ENCODE measurements at regions not wholly inside any gene's neighbourhood (a gene's known extent, or its start where the extent isn't known, plus 50 kb on each side); places are given as distances from the start of the nearest gene placed in this dataset.

- Histone ChIP-seq H3K27me3 (replicated peaks in 1 of 4; ENCODE audit: control insufficient read depth in 3 of 4, extremely low read depth in 1 of 4, insufficient read depth in 3 of 4, low read length in 3 of 4) (no peaks in the 10 kb centered on the region), H3K4me1 (replicated peaks in 1 of 4; ENCODE audit: control insufficient read depth in 3 of 4, insufficient read depth in 4 of 4, low read length in 3 of 4) (no peaks in the 10 kb centered on the region), H3K23me2 (ENCODE audit: low read depth, low read length) (no peaks in the 10 kb centered on the region), H3K4me3 (ENCODE audit: extremely low read depth in 1 of 4, insufficient read depth in 2 of 4, low read depth in 3 of 4, low read length in 4 of 4) (no peak overlapping the region), H4K8ac (ENCODE audit: extremely low read depth, insufficient read depth, low read length) (no peak overlapping the region), H2BK15ac (ENCODE audit: low read length) (no peak overlapping the region), H4K91ac (replicated peaks; ENCODE audit: insufficient read length, low read length) (no peak overlapping the region), H3K56ac (replicated peaks; ENCODE audit: insufficient read length, low read depth, low read length) (no peak overlapping the region), H4K20me1 (replicated peaks in 1 of 2; ENCODE audit: control insufficient read depth in 1 of 2, insufficient read depth in 2 of 2, low read length in 2 of 2) (no peaks in the 10 kb centered on the region), H3K36me3 (ENCODE audit: control insufficient read depth in 2 of 4, insufficient read depth in 4 of 4, low read length in 3 of 4) (no peaks in the 10 kb centered on the region), H2BK120ac (replicated peaks; ENCODE audit: low read depth, low read length) (no peak overlapping the region), H2AFZ (ENCODE audit: low read length) (no peak overlapping the region), H3K18ac (ENCODE audit: extremely low read depth, low read length) (no peak overlapping the region), H2BK12ac (ENCODE audit: low read depth, low read length) (no peak overlapping the region), H3K14ac (ENCODE audit: insufficient read length) (no peak overlapping the region), H3K9ac (replicated peaks in 1 of 4; ENCODE audit: extremely low read depth in 1 of 4, low read depth in 3 of 4, low read length in 3 of 4) (no peak overlapping the region), H3K4ac (replicated peaks; ENCODE audit: insufficient read length, low read depth, low read length) (no peak overlapping the region), H4K5ac (ENCODE audit: insufficient read length, low read depth, low read length) (no peak overlapping the region), H3K79me2 (ENCODE audit: control insufficient read depth in 1 of 2, insufficient read depth in 2 of 2, low read length in 2 of 2) (no peaks in the 10 kb centered on the region), H3K4me2 (ENCODE audit: insufficient read depth in 1 of 2, low read depth in 2 of 2, low read length in 2 of 2) (no peak overlapping the region), H3K23ac (ENCODE audit: insufficient read length) (no peak overlapping the region), H2BK5ac (ENCODE audit: low read depth, low read length) (no peak overlapping the region), H3K27ac (ENCODE audit: low read depth, low read length) (no peak overlapping the region), H3K79me1 (ENCODE audit: low read depth, low read length) (no peaks in the 10 kb centered on the region; the same call in 1 of the 2 replicates), H2AK5ac (ENCODE audit: low read depth, low read length) (no peak overlapping the region), H3K9me3 (ENCODE audit: insufficient read depth in 2 of 2, low read depth in 1 of 2, low read length in 1 of 2) (peaks cover 0 to 5% of the 10 kb centered on the region in 2 experiments; a peak in 1 of 4 replicates), H2BK20ac (ENCODE audit: low read length) (no peak overlapping the region)
- no peak for FAIRE-seq
- CTCF ChIA-PET (ENCODE audit: partially characterized antibody), result no interaction called here
- POLR2A ChIA-PET (ENCODE audit: partially characterized antibody), result no interaction called here
- 90 to 100% methylated on average over 1 of the region's 1 CpG for WGBS, 2 experiments (ENCODE audit: extremely low coverage in 1 of 2, insufficient coverage in 1 of 2, insufficient read length in 1 of 2, insufficient replicate concordance in 2 of 2, low coverage in 1 of 2, low lambda C conversion rate in 2 of 2, missing lambda C conversion rate in 1 of 2)
- DNase-seq (ENCODE audit: low read depth in 1 of 2, low spot score in 2 of 2), result no peak
- TF ChIP-seq CEBPB (IDR thresholded peaks at IDR 0.05; ENCODE audit: low read depth, low read length) (no peak), RXRA (IDR thresholded peaks at IDR 0.05; ENCODE audit: insufficient read depth, low read depth, low read length) (no peak), NANOG (IDR thresholded peaks at IDR 0.05; ENCODE audit: insufficient read depth, low read depth, low read length, poor library complexity, severe bottlenecking) (no peak), KDM1A (IDR thresholded peaks at IDR 0.05; ENCODE audit: borderline replicate concordance, low read length) (no peak), CBX8 (IDR thresholded peaks at IDR 0.05; ENCODE audit: borderline replicate concordance, low read depth, low read length) (no peak), MAX (IDR thresholded peaks at IDR 0.05) (no peak), BACH1 (IDR thresholded peaks at IDR 0.05; ENCODE audit: low read length) (no peak), TCF12 (IDR thresholded peaks at IDR 0.05; ENCODE audit: low read depth, low read length) (no peak), NRF1 (IDR thresholded peaks at IDR 0.05; ENCODE audit: low read depth, low read length) (no peak), CHD2 (IDR thresholded peaks at IDR 0.05; ENCODE audit: low read length) (no peak), RFX5 (IDR thresholded peaks at IDR 0.05; ENCODE audit: borderline replicate concordance, low read depth, low read length) (no peak), RNF2 (IDR thresholded peaks at IDR 0.05; ENCODE audit: borderline replicate concordance, low read depth, low read length, missing control alignments, poor library complexity, severe bottlenecking) (no peak), HDAC6 (IDR thresholded peaks at IDR 0.05; ENCODE audit: low read depth, low read length) (no peak), SP2 (IDR thresholded peaks at IDR 0.05; ENCODE audit: low read length) (no peak), PHF8 (conservative IDR thresholded peaks at IDR 0.05; ENCODE audit: low read depth, low read length) (no peak)
These were observed 1717.2 kb upstream of the C9orf72 start for GRCh38 chr9:29290516-29290915.
